Naive B cell (primary cell): ENCODE measurements at regions not wholly inside any gene's neighbourhood (a gene's known extent, or its start where the extent isn't known, plus 50 kb on each side); places are given as distances from the start of the nearest gene placed in this dataset.

ENCODE experiments used
- ATAC-seq, 2 donors: fragments of 150-1000 bp; cut with Tn5 transposase; 2 replicates each; pipeline ENCODE4 v1.10.0; 2021; ENCODE audit warnings: low read depth in 2 of 2, mild to moderate bottlenecking in 2 of 2, moderate library complexity in 2 of 2
- DNase-seq: peaks from one replicate; pipeline ENCODE4 v3.0.0; 2022
- H3K27ac Mint-ChIP-seq, 6 donors: one replicate each; pipeline ENCODE4 v1.8.0; 2020 to 2022; ENCODE audit warnings: mild to moderate bottlenecking in 6 of 6, mixed read lengths in 6 of 6, moderate library complexity in 5 of 6, inconsistent platforms in 2 of 6
- H3K27me3 Mint-ChIP-seq, 3 donors: one replicate each; pipeline ENCODE4 v1.8.0; 2021 to 2022; ENCODE audit warnings: mixed read lengths in 3 of 3, mild to moderate bottlenecking in 1 of 3
- H3K36me3 Mint-ChIP-seq, 2 donors: one replicate each; pipeline ENCODE4 v1.8.0; 2020 to 2022; ENCODE audit warnings: mixed read lengths in 2 of 2, inconsistent platforms in 1 of 2, mild to moderate bottlenecking in 1 of 2
- H3K4me1 Mint-ChIP-seq, 3 donors: one replicate each; pipeline ENCODE4 v1.8.0; 2020 to 2022; ENCODE audit warnings: mixed read lengths in 3 of 3, inconsistent platforms in 1 of 3, mild to moderate bottlenecking in 1 of 3, moderate library complexity in 1 of 3
- H3K4me3 Mint-ChIP-seq, 8 donors: one replicate each; pipeline ENCODE4 v1.8.0; 2020 to 2022; ENCODE audit warnings: mild to moderate bottlenecking in 8 of 8, mixed read lengths in 8 of 8, moderate library complexity in 8 of 8, inconsistent platforms in 2 of 8
- H3K9me3 Mint-ChIP-seq, 7 donors: one replicate each; pipeline ENCODE4 v1.8.0; 2020 to 2022; ENCODE audit warnings: mixed read lengths in 7 of 7, mild to moderate bottlenecking in 5 of 7, inconsistent platforms in 2 of 7, moderate library complexity in 1 of 7

DNA sequence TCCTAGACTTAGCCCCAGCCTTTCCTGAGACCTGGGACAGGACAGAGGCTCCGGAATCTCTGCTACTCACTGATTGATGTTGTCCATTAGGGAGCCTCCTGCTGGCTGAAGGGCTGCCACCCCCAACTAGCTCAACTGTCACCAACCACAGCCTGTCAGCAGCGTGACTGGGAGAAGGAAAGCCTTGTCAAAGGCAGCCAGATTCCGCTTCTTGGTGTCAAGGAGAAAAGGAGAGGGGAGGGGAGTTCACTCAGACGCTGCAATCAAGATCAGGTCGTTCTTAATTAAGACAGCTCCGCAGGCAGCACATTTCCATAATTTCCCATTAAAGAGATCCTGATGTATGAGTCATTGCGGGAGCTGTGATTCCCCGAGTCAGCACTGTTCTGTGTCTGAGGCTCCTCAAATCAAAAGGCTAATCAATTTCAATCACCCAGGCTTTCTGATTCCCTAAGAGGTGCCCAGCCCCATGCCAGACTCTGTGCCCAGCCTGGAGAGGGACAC, 152.8 kb upstream of the ZBED5 start:
- ATAC-seq: peak in 1 of 2 donors; percentile 42
- Mint-ChIP-seq H3K27ac (peak overlapping the region in 2 of 6 donors; percentile 19 to 65), H3K9me3 (peaks cover 0 to 7% (median under 1%) of the 10 kb centered on the region in 7 donors), H3K27me3 (peaks cover 20 to 36% (median 25%) of the 10 kb centered on the region in 3 donors), H3K4me1 (peaks cover 26 to 33% (median 30%) of the 10 kb centered on the region in 3 donors), H3K36me3 (peaks cover 2 to 8% of the 10 kb centered on the region in 2 donors), H3K4me3 (peak overlapping the region in 5 of 8 donors; percentile 21 to 76 (median 35))
- no peak for DNase-seq

DNA sequence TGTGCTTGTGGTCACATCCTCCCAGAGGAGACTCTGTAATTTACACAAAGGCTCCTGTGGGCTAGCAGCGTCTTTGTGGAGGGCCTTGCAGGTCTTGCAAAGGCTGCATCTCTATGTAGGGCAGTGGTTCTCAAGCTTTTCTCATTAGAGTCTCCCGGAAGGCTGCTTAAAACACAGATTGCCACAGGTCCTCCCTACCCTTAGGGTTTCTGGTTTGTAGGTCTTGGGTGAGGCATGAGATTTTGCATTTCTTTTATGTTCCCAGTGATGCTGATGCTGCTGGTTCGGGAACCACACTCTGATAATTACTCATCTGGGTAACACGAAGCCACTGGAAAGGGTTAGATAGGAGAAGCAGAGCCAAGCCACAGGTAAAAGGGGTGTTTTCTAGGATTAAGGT, 151.3 kb upstream of the ZBED5 start:
- no peak overlapping the region for H3K4me3 Mint-ChIP-seq
- peaks cover 10 to 14% of the 10 kb centered on the region in 2 donors for H3K36me3 Mint-ChIP-seq
- no peak for DNase-seq
- H3K9me3 Mint-ChIP-seq: peaks cover 0 to 11% (median 2%) of the 10 kb centered on the region in 7 donors
- peaks cover 26 to 33% (median 30%) of the 10 kb centered on the region in 3 donors for H3K4me1 Mint-ChIP-seq
- H3K27me3 Mint-ChIP-seq: peaks cover 25 to 44% (median 27%) of the 10 kb centered on the region in 3 donors
- no peak overlapping the region for H3K27ac Mint-ChIP-seq
- ATAC-seq: no peak

DNA sequence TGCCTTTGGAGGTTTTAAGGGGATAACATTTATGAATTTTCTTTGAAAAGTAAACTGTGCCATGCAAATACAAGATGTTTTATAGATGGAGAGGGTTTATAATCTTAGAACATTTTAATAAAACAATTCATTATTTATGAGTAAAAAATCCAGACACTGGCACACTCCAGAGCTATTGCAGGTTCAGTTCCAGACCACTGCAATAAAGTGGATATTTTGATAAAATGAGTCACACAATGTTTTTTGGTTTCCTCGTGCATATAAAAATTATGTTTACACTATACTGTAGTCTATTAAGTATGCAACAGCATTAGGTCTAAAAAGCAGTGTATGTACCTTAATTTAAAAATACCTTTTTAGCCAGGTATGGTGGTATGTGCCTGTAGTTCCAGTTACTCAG, 146.2 kb upstream of the ZBED5 start:
- ATAC-seq (no peak), DNase-seq (no peak)
- Mint-ChIP-seq H3K27me3 (peaks cover 33 to 53% (median 44%) of the 10 kb centered on the region in 3 donors), H3K4me1 (peaks cover 0 to 15% (median 11%) of the 10 kb centered on the region in 3 donors), H3K4me3 (no peak overlapping the region), H3K9me3 (peaks cover 0 to 11% (median 2%) of the 10 kb centered on the region in 7 donors), H3K36me3 (peaks cover 10 to 14% of the 10 kb centered on the region in 2 donors), H3K27ac (no peak overlapping the region)

DNA sequence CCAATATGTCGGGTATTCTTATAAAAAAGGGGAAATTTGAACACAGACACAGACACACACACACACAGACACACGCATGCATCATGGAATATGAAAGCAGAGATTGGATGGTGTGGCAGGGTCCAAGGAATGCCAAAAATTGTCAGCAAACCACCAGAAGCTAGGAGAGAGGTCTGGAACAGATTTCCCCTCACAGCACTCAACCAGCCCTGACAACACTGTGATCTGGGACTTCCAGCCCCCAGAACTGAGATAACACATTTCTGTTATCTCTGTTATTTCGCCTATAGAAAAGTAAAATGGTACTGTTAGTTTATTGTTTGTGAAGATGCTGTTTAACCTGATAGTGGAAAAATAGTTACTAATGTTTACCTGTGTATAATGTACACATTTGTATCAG, 145.4 kb upstream of the ZBED5 start:
- ATAC-seq: no peak
- DNase-seq: no peak
- peaks cover 32 to 53% (median 38%) of the 10 kb centered on the region in 3 donors for H3K27me3 Mint-ChIP-seq
- peaks cover 0 to 11% (median 2%) of the 10 kb centered on the region in 7 donors for H3K9me3 Mint-ChIP-seq
- H3K27ac Mint-ChIP-seq: no peak overlapping the region
- peaks cover 0 to 15% (median 11%) of the 10 kb centered on the region in 3 donors for H3K4me1 Mint-ChIP-seq
- H3K36me3 Mint-ChIP-seq: peaks cover 10 to 14% of the 10 kb centered on the region in 2 donors
- H3K4me3 Mint-ChIP-seq: no peak overlapping the region

DNA sequence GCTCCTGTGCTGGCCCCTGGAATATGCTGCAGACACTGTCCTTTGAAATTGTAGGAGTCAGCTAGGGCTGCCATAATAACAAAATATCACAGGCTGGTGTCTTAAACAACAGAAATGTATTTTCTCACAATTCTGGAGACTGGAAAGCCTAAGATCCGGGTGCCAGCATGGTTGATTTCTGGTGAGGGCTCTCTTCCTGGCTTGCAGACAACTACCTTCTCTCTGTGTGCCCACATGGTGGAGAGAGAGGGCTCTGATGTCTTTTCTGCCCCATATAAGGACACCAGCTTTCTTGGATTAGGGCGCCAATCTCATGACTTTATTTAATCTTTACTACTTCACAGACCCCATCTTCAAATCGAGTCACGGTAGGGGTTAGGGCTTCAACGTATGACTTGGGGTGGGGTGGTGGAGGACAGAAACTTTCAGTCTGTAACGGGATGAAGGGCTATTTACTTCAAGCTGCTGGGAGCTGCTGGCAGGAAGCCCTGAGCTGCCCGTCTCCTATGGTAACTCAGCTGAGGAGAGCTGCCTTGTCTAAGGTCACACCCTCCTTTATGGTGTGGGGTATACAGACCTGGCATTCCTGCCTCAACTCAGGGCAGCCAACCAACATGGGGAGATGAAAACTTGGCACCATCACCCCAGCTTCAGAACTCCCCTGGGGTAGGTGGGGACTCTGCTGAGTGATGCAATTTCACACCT, 142.9 kb upstream of the ZBED5 start:
- ATAC-seq: no peak
- no peak for DNase-seq
- peaks cover 9 to 10% of the 10 kb centered on the region in 2 donors for H3K36me3 Mint-ChIP-seq
- H3K27ac Mint-ChIP-seq: no peak overlapping the region
- peaks cover 22 to 37% (median 28%) of the 10 kb centered on the region in 3 donors for H3K27me3 Mint-ChIP-seq
- H3K4me3 Mint-ChIP-seq: no peak overlapping the region
- peaks cover 0 to 5% (median 2%) of the 10 kb centered on the region in 7 donors for H3K9me3 Mint-ChIP-seq
- peaks cover 0 to 15% (median 11%) of the 10 kb centered on the region in 3 donors for H3K4me1 Mint-ChIP-seq

DNA sequence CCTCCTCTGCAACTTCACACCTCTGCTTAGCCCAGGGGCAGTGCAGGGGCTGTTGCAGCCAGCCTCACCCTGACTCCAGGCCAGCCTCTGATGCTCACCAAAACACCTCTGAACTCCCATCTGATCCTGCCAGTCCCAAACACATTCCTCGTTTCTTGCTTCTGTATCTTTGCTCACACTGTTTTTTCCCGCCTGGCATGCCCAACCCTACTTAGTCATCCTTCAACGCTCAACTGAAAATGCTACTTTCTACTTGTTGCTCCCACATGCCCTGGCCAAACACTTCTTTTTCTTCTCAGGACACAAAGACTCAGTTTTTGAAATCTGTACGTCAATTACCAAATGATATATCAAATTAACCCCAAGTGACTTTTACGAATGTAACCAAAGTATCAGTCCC, 140.8 kb upstream of the ZBED5 start:
- Mint-ChIP-seq H3K36me3 (peaks cover 13 to 17% of the 10 kb centered on the region in 2 donors), H3K27me3 (peaks cover 15 to 28% (median 26%) of the 10 kb centered on the region in 3 donors), H3K9me3 (peaks cover 3 to 19% (median 13%) of the 10 kb centered on the region in 7 donors), H3K4me1 (peaks cover 0 to 30% (median 16%) of the 10 kb centered on the region in 3 donors), H3K27ac (no peak overlapping the region), H3K4me3 (no peak overlapping the region)
- DNase-seq (no peak), ATAC-seq (no peak)

DNA sequence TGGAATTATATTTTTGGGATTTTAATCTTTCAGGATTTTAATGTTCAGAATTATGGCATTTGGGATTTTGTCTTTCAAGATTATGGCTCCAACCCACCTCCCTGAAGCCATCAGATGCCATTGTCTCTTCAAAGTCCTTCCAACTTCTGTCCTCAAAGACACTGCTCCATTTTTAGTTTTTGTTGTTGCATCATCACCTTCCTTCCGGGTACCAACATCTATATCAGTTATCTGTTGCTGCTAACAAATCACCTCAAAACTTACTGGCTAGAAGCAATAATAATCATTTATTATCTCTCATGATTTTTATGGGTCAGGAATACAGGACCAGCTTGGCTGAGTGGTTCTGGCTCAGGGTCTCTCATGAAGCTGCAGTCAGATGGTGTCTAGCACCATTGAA, 138.8 kb upstream of the ZBED5 start:
- peaks cover 3 to 19% (median 13%) of the 10 kb centered on the region in 7 donors for H3K9me3 Mint-ChIP-seq
- ATAC-seq (no peak), DNase-seq (no peak)
- H3K4me1 Mint-ChIP-seq: peaks cover 0 to 30% (median 16%) of the 10 kb centered on the region in 3 donors
- peaks cover 13 to 17% of the 10 kb centered on the region in 2 donors for H3K36me3 Mint-ChIP-seq
- H3K4me3 Mint-ChIP-seq: no peak overlapping the region
- H3K27ac Mint-ChIP-seq: peak overlapping the region in 1 of 6 donors; percentile 3
- H3K27me3 Mint-ChIP-seq: peaks cover 9 to 16% (median 11%) of the 10 kb centered on the region in 3 donors

DNA sequence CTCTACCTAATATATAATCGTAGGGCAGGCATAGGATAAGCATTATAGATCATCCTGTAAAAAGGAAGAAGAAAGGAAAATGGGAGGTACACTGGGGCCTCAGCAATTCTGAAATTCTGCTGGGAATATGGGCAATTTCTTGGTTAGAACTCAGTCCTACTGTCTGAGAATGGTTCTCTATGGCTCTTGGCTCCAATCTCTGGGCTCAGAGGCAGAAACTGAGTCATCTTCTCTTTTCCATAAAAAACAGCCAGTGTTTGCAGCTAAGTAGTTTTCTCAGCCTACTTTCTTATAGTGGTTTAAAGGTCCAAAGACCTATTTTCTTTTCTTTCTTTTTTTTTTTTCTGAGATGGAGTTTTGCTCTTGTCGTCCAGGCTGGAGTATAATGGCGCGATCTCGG, 135.8 kb upstream of the ZBED5 start:
- DNase-seq: no peak
- no peak for ATAC-seq
- Mint-ChIP-seq H3K27me3 (peaks cover 0 to 15% (median 1%) of the 10 kb centered on the region in 3 donors), H3K4me3 (no peak overlapping the region), H3K9me3 (peaks cover 3 to 19% (median 14%) of the 10 kb centered on the region in 7 donors), H3K27ac (no peak overlapping the region), H3K4me1 (peaks cover 0 to 15% (median 5%) of the 10 kb centered on the region in 3 donors), H3K36me3 (peaks cover 13 to 17% of the 10 kb centered on the region in 2 donors)

DNA sequence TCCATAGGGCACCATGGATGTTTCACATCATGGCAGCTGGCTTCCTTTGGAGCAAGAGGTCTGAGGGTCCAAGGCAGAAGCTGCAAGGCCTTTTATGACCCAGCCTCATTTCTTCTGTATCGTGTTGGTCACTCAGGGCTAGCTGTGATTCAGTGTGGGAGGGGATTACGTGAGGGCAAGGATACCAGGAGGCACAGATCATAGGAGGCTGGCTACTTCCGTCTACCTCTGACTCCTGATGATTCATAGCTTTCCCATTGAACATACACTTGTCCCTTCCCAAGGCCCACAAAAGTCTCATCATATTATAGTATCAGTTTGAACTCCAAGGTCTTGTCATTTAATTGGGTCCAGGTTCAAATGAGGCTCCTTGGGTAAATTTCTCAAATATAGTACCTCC, 135.3 kb upstream of the ZBED5 start:
- peaks cover 0 to 15% (median 5%) of the 10 kb centered on the region in 3 donors for H3K4me1 Mint-ChIP-seq
- peak overlapping the region in 1 of 6 donors; percentile 71 for H3K27ac Mint-ChIP-seq
- peaks cover 13 to 17% of the 10 kb centered on the region in 2 donors for H3K36me3 Mint-ChIP-seq
- peaks cover 0 to 12% (median 3%) of the 10 kb centered on the region in 3 donors for H3K27me3 Mint-ChIP-seq
- DNase-seq: no peak
- peaks cover 3 to 19% (median 14%) of the 10 kb centered on the region in 7 donors for H3K9me3 Mint-ChIP-seq
- ATAC-seq: no peak
- no peak overlapping the region for H3K4me3 Mint-ChIP-seq

DNA sequence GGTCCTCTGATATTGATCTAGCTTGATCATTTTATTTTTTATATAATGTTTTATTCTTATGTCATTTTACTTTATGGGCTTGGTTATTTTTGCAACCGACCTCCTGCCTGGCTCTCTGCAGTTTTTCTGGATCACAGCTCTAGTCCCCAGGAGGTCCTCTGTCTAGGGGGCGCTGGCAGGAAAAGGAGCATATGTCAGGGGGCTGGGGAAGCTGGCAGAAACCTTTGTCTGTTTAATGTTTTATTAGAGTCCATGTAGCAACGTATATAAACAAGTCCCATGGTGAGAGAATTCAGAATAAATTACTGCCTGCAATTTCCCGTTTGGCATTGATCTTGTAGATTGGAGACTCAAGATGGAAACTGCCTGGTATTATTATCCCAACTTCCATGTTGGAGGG, 133.5 kb upstream of the ZBED5 start:
- H3K9me3 Mint-ChIP-seq: peaks cover 3 to 19% (median 14%) of the 10 kb centered on the region in 7 donors
- no peak for ATAC-seq
- H3K27ac Mint-ChIP-seq: peak overlapping the region in 1 of 6 donors; percentile 16
- no peak overlapping the region for H3K4me3 Mint-ChIP-seq
- no peak for DNase-seq
- peaks cover 0 to 20% (median 5%) of the 10 kb centered on the region in 3 donors for H3K4me1 Mint-ChIP-seq
- peaks cover 6 to 12% (median 6%) of the 10 kb centered on the region in 3 donors for H3K27me3 Mint-ChIP-seq
- H3K36me3 Mint-ChIP-seq: peaks cover 13 to 17% of the 10 kb centered on the region in 2 donors

DNA sequence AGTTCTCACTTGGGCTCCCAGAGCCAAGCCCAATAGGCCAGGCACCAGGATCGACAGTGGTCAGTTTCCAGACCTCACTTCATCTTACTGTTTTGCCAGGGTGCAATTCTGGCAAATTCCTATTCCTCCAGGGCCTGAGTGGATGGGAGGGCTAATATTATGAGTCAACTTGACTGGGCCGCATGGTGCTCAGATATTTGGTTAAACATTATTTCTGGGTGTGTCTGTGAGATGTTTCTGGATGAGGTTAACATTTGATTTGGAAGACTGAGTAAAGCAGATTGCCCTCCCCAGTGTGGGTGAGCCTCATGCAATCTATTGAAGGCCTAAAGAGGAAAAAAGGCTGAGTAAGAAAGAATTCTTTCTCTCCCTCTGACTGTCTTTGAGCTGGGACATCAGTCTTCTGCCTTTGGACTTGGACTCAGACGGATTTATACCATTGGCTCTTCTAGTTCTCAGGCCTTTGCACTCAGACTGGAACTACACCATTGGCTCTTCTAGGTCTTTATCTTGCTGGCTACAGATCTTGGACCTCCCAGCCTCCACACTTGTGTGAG, 132.9 kb upstream of the ZBED5 start:
- Mint-ChIP-seq H3K27ac (peak overlapping the region in 1 of 6 donors; percentile 27), H3K27me3 (peaks cover 6 to 12% (median 11%) of the 10 kb centered on the region in 3 donors), H3K36me3 (peaks cover 12 to 15% of the 10 kb centered on the region in 2 donors), H3K9me3 (peaks cover 3 to 19% (median 11%) of the 10 kb centered on the region in 7 donors), H3K4me3 (no peak overlapping the region), H3K4me1 (peaks cover 3 to 25% (median 5%) of the 10 kb centered on the region in 3 donors)
- ATAC-seq (no peak), DNase-seq (no peak)

DNA sequence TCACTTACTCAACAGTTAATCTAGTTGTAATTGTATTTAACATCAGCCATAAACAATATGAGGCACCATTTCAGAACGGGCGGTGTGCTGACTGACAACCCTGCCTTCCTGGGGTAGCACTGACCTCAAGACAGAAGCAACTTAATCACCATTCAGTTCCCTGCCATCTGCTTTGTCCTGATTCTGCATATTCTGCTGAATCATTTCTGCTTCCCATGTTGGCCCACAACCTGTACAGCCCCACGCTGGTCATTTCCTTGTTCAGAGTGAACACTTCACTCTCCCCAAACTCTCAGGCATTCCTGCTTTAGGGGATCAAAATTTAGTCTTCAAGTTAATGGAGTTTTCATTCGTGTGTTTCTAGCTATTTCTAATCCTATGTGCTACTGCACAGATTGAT, 132.3 kb upstream of the ZBED5 start:
- ATAC-seq (no peak), DNase-seq (no peak)
- H3K9me3 Mint-ChIP-seq: peaks cover 3 to 17% (median 7%) of the 10 kb centered on the region in 7 donors
- H3K4me1 Mint-ChIP-seq: peaks cover 4 to 22% (median 6%) of the 10 kb centered on the region in 3 donors
- peaks cover 6 to 12% (median 11%) of the 10 kb centered on the region in 3 donors for H3K27me3 Mint-ChIP-seq
- H3K36me3 Mint-ChIP-seq: peaks cover 7 to 10% of the 10 kb centered on the region in 2 donors
- no peak overlapping the region for H3K4me3 Mint-ChIP-seq
- H3K27ac Mint-ChIP-seq: no peak overlapping the region

DNA sequence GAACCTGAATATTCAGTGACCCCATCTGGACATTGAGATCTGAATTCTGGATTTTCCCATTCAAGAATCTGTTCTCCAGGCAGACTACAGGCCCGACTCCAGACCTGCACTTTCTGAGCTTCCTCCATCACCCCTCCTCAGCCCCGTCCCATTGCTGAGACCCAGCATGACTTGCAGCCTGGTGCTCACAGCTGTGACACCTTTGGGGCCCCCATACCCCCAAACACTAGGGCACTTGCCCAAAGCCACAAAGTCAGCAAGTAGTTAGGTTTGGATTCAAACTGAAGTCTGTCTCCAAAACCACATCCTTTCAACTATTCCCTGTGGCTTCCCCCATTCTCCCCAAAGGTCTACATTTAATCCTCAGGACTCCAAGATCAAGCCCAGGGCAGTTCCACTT, 128.2 kb upstream of the ZBED5 start:
- no peak for ATAC-seq
- peaks cover 6 to 12% (median 11%) of the 10 kb centered on the region in 3 donors for H3K27me3 Mint-ChIP-seq
- DNase-seq: no peak

More for the DNA sequence above, 128.2 kb upstream of the ZBED5 start:
- Mint-ChIP-seq H3K9me3 (peaks cover 0 to 8% (median 4%) of the 10 kb centered on the region in 7 donors), H3K27ac (peak overlapping the region in 3 of 6 donors; percentile 43 to 44 (median 44)), H3K36me3 (peaks cover 0 to 9% of the 10 kb centered on the region in 2 donors), H3K4me1 (peaks cover 21 to 42% (median 34%) of the 10 kb centered on the region in 3 donors), H3K4me3 (no peak overlapping the region)
